Fibroblast of mammary gland (primary cell): ENCODE measurements at regions not wholly inside any gene's neighbourhood (a gene's known extent, or its start where the extent isn't known, plus 50 kb on each side); places are given as distances from the start of the nearest gene placed in this dataset.

Source experiments
- DNase-seq: peaks from one replicate; pipeline ENCODE4 v3.0.0-alpha.2; 2010; ENCODE audit warnings: low read depth
- H3K4me3 ChIP-seq: 2 replicates; pipeline ENCODE4 v1.5.1; 2011; ENCODE audit warnings: low read depth, mild to moderate bottlenecking, low read length, moderate library complexity; ENCODE audit not compliant: control insufficient read depth
- TF ChIP-seq, protein P1 (sequence below): conservative IDR thresholded peaks from 2 replicates; pipeline ENCODE4 v1.5.1; 2011; ENCODE audit warnings: low read depth, low read length, inconsistent platforms; ENCODE audit not compliant: control insufficient read depth, insufficient read depth

GRCh38 chr15:81987628-81988027 lies 58.2 kb downstream of the MEX3B start:
- no peak overlapping the region for H3K4me3 ChIP-seq
- no peak for DNase-seq
- TF ChIP-seq, protein P1, sequence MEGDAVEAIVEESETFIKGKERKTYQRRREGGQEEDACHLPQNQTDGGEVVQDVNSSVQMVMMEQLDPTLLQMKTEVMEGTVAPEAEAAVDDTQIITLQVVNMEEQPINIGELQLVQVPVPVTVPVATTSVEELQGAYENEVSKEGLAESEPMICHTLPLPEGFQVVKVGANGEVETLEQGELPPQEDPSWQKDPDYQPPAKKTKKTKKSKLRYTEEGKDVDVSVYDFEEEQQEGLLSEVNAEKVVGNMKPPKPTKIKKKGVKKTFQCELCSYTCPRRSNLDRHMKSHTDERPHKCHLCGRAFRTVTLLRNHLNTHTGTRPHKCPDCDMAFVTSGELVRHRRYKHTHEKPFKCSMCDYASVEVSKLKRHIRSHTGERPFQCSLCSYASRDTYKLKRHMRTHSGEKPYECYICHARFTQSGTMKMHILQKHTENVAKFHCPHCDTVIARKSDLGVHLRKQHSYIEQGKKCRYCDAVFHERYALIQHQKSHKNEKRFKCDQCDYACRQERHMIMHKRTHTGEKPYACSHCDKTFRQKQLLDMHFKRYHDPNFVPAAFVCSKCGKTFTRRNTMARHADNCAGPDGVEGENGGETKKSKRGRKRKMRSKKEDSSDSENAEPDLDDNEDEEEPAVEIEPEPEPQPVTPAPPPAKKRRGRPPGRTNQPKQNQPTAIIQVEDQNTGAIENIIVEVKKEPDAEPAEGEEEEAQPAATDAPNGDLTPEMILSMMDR, result no peak

GRCh38 chr15:81983497-81983896 lies 62.3 kb downstream of the MEX3B start:
- no peak overlapping the region for H3K4me3 ChIP-seq
- TF ChIP-seq, protein P1, result no peak
- DNase-seq, result no peak

- H3K4me3 ChIP-seq, result no peak overlapping the region
- TF ChIP-seq, protein P1, result no peak
- no peak for DNase-seq
Measured at GRCh38 chr15:81982808-81983207, 63.0 kb downstream of the MEX3B start.

DNA sequence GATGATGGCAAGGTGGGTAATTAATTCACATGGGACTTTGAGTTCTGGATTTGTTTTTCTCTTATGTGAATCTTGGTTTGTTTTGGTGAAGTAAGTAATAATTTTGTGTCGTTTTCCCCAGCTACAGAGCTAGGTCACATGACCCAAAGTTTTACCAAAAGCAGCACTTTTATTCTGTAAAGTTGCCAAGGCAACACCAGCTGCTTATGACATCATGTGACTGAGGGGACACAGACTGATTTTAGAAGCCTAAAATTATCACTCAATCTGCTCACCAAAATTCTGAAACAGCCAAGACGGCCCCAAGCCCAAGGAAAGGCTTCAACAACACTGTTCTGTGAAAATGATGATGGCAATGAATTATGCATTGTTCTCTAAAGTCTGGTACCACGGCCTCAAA lies 63.9 kb downstream of the MEX3B start:
- no peak overlapping the region for H3K4me3 ChIP-seq
- no peak for DNase-seq

DNA sequence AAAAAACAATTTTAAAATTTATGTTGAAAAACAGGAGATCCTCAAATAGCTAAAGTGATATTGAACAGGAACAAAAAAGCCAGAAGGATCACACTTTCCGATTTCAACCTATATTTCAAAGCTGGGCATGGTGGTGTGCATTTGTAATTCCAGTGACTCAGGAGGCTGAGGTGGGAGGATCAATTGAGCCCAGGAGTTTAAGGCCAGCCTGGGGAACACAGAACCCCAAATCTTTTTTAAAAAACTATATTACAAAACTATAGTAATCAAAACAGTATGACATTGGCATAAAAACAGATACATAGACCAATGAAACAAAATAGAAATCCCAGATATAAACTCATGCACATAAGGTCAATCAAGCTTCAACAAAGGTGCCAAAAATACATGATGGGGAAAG lies 68.4 kb downstream of the MEX3B start:
- TF ChIP-seq, protein P1, result no peak
- no peak for DNase-seq
- no peak overlapping the region for H3K4me3 ChIP-seq

More for the DNA sequence above, 63.9 kb downstream of the MEX3B start:
- TF ChIP-seq, protein P1, result no peak

GRCh38 chr15:81968691-81969090 lies 77.1 kb downstream of the MEX3B start:
- no peak overlapping the region for H3K4me3 ChIP-seq
- no peak for DNase-seq
- TF ChIP-seq, protein P1, result no peak

- no peak overlapping the region for H3K4me3 ChIP-seq
- TF ChIP-seq, protein P1, result no peak
- DNase-seq, result no peak
Measured at GRCh38 chr15:81966631-81967030, 79.2 kb downstream of the MEX3B start.
